ENCODE measurements at regions not wholly inside any gene's neighbourhood (a gene's known extent, or its start where the extent isn't known, plus 50 kb on each side); places are given as distances from the start of the nearest gene placed in this dataset.
"Not testable (repeated sequence)": the region's sequence is repeated elsewhere in the genome, so short reads cannot be mapped to it uniquely, and the experiment has no call there.

DNA sequence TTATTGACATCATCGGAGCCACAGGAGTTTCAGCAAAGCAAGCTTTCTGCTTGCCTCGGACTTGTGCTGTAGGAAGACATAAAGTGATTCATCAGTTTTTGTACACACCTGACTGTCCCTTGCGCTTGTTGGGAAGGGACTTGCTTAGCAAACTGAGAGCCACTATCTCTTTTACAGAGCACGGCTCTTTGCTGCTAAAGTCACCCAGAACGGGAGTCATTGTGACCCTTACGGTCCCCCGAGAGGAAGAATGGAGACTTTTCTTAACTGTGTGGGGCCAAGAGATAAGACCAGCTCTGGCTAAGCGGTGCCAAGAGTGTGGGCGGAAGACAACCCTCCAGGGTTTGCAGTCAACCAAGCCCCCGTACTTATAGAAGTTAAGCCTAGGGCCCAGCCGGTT is 89.6 kb upstream of the DEFB108B start:
- CTCF ChIA-PET; H3K9me3 Mint-ChIP-seq; H3K27ac Mint-ChIP-seq; DNase-seq; H3K4me1 Mint-ChIP-seq (ENCODE audit: low read depth); H3K4me3 Mint-ChIP-seq; H3K36me3 Mint-ChIP-seq (ENCODE audit: low read depth); intact Hi-C loops (cut with micrococcal nuclease): not testable (repeated sequence)
- peaks cover 12% of the 10 kb centered on the region for H3K27me3 Mint-ChIP-seq (ENCODE audit: low read depth)

DNA sequence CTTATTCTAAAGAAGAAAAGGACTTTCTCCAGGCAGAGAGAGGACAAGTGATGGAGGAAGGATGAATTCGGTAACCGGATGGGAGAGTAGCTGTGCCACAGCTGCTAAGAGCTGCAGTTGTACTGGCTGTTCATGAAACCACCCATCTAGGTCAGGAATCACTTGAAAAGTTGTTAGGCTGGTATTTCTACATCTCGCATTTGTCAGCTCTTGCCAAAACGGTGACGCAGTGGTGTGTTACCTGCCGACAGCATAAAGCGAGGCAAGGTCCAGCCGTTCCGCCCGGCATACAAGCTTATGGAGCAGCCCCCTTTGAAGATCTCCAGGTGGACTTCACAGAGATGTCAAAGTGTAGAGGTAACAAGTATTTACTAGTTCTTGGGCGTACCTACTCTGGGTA is 87.3 kb upstream of the DEFB108B start:
- H3K27me3 Mint-ChIP-seq (ENCODE audit: low read depth); CTCF ChIA-PET; H3K4me3 Mint-ChIP-seq; DNase-seq; H3K36me3 Mint-ChIP-seq (ENCODE audit: low read depth); H3K27ac Mint-ChIP-seq; intact Hi-C loops (cut with micrococcal nuclease); H3K9me3 Mint-ChIP-seq; H3K4me1 Mint-ChIP-seq (ENCODE audit: low read depth): not testable (repeated sequence)

DNA sequence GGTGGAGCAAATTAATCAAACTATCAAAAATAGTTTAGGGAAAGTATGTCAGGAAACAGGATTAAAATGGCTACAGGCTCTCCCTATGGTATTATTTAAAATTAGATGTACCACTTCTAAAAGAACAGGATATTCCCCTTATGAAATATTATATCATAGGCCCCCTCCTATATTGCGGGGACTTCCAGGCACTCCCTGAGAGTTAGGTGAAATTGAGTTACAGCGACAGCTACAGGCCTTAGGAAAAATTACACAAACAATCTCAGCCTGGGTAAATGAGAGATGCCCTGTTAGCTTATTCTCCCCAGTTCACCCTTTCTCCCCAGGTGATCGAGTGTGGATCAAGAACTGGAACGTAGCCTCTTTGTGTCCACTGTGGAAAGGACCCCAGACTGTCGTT is 86.7 kb upstream of the DEFB108B start:
- H3K4me1 Mint-ChIP-seq (ENCODE audit: low read depth); H3K36me3 Mint-ChIP-seq (ENCODE audit: low read depth); CTCF ChIA-PET; H3K4me3 Mint-ChIP-seq; intact Hi-C loops (cut with micrococcal nuclease); H3K27me3 Mint-ChIP-seq (ENCODE audit: low read depth); H3K27ac Mint-ChIP-seq; H3K9me3 Mint-ChIP-seq; DNase-seq: not testable (repeated sequence)

DNA sequence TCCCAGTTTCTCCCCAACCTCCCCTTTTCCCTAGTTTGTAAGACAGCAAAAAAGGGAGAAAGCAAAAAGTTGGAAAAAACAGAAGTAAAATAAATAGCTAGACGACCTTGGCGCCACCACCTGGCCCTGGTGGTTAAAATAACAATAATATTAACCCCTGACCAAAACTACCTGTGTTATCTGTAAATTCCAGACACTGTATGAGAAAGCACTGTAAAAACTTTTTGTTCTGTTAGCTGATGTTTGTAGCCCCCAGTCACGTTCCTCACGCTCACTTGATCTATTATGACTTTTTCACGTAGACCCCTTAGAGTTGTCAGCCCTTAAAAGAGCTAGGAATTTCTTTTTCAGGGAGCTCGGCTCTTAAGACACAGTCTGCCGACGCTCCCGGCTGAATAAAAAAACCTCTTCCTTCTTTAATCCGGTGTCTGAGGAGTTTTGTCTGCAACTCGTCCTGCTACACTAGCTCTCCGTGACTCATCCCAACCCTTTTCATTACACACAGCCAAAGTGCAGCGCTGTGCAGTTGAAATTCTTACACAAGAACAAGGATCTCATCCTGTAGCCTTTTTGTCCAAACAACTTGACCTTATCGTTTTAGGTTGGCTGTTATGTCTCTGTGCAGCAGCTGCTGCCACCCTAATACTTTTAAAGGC is 83.9 kb upstream of the DEFB108B start:
- peaks cover 11% of the 10 kb centered on the region for H3K27me3 Mint-ChIP-seq (ENCODE audit: low read depth)
- intact Hi-C loops (cut with micrococcal nuclease); H3K4me1 Mint-ChIP-seq (ENCODE audit: low read depth); H3K36me3 Mint-ChIP-seq (ENCODE audit: low read depth); DNase-seq; H3K4me3 Mint-ChIP-seq; H3K27ac Mint-ChIP-seq; H3K9me3 Mint-ChIP-seq: not testable (repeated sequence)
- CTCF ChIA-PET = interaction anchor here (0.6 kb wide), 1 partner anchor 49 kb away, joined by 3 read pairs; no protein-coding TSS in a partner anchor

DNA sequence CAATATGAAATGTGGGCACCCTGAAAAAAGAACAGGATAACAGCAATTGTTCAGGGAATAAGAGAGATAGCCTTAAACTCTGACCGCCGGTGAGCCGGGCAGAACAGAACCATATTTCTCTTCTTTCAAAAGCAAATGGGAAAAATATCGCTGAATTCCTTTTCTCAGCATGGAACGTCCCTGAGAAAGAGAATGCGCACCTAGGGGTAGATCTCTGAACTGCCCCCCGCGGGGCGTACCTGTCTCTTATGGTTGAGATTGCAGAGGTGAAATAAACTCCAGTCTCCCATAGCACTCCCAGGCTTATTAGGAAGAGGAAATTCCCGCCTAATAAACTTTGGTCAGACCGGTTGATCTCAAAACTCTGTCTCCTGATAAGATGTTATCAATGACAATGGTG is 82.1 kb upstream of the DEFB108B start:
- intact Hi-C loops (cut with micrococcal nuclease) = not testable (repeated sequence)

DNA sequence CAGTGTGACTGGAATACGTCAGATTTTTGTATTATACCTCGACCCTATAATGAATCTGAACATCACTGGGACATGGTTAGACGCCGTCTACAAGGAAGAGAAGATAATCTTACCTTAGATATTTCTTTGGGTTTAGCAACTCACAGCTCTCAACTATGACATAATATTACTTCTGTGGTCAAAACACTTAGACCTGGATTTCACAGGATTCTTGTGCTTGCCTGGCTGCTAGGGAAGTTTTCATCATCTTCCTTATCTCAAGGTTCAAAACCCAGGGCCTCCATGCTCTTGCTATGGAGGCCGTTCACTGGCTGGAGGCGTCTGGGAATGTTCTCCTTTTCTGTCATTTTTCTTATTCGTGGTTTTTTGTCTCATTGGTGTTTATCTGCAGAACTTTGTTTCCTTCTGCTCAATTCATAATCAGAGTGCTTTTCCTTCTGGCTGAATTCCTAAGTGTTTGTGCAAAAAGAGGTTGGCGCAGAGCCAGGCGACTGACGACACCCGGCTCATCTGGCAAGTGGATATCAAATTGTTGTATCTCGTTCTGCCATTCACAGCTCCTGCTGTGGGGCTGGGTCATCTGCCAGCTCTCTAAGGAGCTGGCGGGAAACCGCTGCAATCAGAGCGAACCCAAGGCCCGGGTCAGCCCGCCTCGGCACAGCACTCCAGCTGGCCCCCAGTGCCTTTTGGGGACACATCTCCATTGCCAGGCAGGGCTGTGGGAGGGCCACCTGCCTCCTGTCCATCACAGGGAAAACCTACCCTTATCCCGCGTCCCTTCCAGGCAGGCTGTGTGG is 68.1 kb upstream of the DEFB108B start:
- H3K27ac Mint-ChIP-seq; H3K27me3 Mint-ChIP-seq (ENCODE audit: low read depth); CTCF ChIA-PET; DNase-seq; H3K4me1 Mint-ChIP-seq (ENCODE audit: low read depth); H3K36me3 Mint-ChIP-seq (ENCODE audit: low read depth); H3K4me3 Mint-ChIP-seq; intact Hi-C loops (cut with micrococcal nuclease); H3K9me3 Mint-ChIP-seq: not testable (repeated sequence)

More for the DNA sequence above, 82.1 kb upstream of the DEFB108B start:
- H3K27me3 Mint-ChIP-seq (ENCODE audit: low read depth); H3K4me3 Mint-ChIP-seq; H3K9me3 Mint-ChIP-seq; H3K27ac Mint-ChIP-seq; H3K4me1 Mint-ChIP-seq (ENCODE audit: low read depth); CTCF ChIA-PET; H3K36me3 Mint-ChIP-seq (ENCODE audit: low read depth); DNase-seq: not testable (repeated sequence)

DNA sequence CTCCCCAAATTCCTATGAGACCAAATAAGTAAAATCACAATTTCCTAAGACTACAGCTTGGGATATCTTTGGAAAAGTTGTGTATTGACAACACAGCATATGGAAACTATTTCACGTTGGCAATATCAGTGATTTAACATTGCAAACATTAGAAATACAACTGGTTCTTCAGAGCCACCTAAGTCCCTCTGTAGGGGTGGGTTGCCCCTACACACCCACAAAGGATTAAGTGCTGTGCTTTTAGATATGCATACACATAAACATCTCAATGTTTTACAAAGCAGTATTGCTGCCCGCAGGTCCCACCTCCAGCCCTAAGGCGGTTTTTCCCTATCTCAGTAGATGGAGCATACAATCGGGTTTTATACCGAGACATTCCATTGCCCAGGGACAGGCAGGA is 66.0 kb upstream of the DEFB108B start:
- H3K27ac Mint-ChIP-seq; H3K27me3 Mint-ChIP-seq (ENCODE audit: low read depth); H3K4me3 Mint-ChIP-seq; H3K4me1 Mint-ChIP-seq (ENCODE audit: low read depth); DNase-seq; intact Hi-C loops (cut with micrococcal nuclease); H3K36me3 Mint-ChIP-seq (ENCODE audit: low read depth); H3K9me3 Mint-ChIP-seq: not testable (repeated sequence)
- CTCF ChIA-PET = interaction anchor here (0.6 kb wide), 1 partner anchor 1154 kb away, joined by 3 read pairs; no protein-coding TSS in a partner anchor

DNA sequence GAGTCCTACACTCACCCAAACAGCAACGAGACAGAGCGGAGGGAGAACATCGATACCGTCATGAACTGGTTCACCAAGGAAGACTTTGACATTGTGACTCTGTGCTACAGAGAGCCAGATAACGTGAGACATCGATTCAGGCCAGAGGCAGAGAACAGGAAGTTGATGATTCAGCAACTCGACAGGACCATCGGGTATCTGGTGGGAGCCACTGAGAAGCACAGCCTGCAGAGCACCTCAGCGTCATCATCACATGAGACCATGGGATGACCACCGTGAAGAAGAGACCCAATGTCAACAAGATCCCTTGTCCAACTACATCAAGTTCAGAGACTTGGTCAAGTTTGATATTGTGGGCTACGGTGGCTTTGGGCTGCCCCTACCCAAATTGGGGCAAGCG is 60.8 kb upstream of the DEFB108B start:
- H3K36me3 Mint-ChIP-seq (ENCODE audit: low read depth); H3K4me1 Mint-ChIP-seq (ENCODE audit: low read depth); H3K4me3 Mint-ChIP-seq; intact Hi-C loops (cut with micrococcal nuclease); DNase-seq; H3K27ac Mint-ChIP-seq; H3K9me3 Mint-ChIP-seq; CTCF ChIA-PET; H3K27me3 Mint-ChIP-seq (ENCODE audit: low read depth): not testable (repeated sequence)

DNA sequence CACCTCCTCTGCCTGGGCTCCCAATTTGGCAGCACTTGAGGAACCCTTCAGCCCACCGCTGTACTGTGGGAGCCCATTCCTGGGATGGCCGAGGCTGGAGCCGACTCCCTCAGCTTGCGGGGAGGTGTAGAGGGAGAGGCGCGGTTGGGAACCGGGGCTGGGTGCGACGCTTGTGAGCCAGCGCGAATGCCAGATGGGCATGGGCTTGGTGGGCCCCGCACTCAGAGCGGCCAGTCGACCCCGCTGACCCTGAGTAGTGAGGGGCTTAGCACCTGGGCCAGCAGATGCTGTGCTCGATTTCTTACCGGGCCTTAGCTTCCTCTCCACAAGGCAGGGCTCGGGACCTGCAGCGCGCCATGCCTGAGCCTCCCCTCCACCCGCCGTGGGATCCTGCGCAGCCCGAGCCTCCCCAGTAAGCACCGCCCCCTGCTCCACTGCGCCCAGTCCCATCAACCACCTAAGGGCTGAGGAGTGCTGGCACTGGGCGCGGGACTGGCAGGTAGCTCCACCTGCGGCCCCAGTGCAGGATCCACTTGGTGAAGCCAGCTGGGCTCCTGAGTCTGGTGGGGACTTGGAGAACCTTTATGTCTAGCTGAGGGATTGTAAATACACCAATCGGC is 58.3 kb upstream of the DEFB108B start:
- no peak overlapping the region for H3K4me3 Mint-ChIP-seq
- no peaks in the 10 kb centered on the region for H3K27me3 Mint-ChIP-seq (ENCODE audit: low read depth)
- DNase-seq = no peak
- CTCF ChIA-PET = no interaction called here
- intact Hi-C loops (cut with micrococcal nuclease) = no loop called here
- no peaks in the 10 kb centered on the region for H3K36me3 Mint-ChIP-seq (ENCODE audit: low read depth)
- no peak overlapping the region for H3K27ac Mint-ChIP-seq
- H3K4me1 Mint-ChIP-seq (ENCODE audit: low read depth) = no peaks in the 10 kb centered on the region
- no peaks in the 10 kb centered on the region for H3K9me3 Mint-ChIP-seq

DNA sequence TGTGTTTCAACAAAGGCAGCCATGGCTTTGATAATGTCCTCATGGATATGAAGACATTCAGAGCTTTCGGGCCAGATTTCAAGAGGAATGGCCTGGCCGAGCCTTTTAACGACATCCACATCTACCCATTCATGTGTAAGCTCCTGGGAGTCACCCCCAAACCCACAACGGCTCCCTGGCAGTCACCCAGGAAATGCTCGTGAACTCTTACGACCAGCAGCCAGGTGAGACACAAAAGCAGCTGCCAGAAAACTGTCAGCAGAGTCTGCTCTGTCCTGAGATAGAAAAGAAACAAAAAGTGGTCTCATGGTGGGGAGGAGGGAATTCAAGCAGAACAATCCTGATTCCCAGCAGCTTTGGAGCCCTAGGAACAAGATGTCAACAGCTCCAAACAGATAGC is 52.9 kb upstream of the DEFB108B start:
- H3K4me3 Mint-ChIP-seq; H3K27ac Mint-ChIP-seq; DNase-seq; intact Hi-C loops (cut with micrococcal nuclease); H3K27me3 Mint-ChIP-seq (ENCODE audit: low read depth); H3K36me3 Mint-ChIP-seq (ENCODE audit: low read depth); CTCF ChIA-PET; H3K9me3 Mint-ChIP-seq; H3K4me1 Mint-ChIP-seq (ENCODE audit: low read depth): not testable (repeated sequence)

DNA sequence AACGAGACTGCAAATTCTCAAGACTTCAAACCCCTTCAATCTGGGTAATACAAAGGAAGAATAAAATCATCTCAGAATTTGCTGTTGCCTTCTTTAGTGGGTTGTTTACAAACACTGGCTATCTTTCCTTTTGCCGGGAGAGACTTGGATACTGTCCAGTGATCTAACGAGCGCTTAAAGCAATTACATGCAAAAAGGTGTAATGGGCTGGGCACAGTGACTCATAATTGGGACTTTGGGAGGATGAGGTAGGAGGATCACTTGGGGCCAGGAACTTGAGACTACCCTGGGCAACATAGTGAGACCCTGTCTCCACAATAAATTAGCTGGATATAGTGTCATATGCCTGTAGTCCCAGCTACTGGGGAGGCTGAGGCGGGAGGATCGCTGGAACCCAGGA is 52.2 kb upstream of the DEFB108B start:
- H3K27me3 Mint-ChIP-seq (ENCODE audit: low read depth); intact Hi-C loops (cut with micrococcal nuclease); H3K9me3 Mint-ChIP-seq; DNase-seq; CTCF ChIA-PET; H3K27ac Mint-ChIP-seq; H3K4me1 Mint-ChIP-seq (ENCODE audit: low read depth); H3K36me3 Mint-ChIP-seq (ENCODE audit: low read depth); H3K4me3 Mint-ChIP-seq: not testable (repeated sequence)

DNA sequence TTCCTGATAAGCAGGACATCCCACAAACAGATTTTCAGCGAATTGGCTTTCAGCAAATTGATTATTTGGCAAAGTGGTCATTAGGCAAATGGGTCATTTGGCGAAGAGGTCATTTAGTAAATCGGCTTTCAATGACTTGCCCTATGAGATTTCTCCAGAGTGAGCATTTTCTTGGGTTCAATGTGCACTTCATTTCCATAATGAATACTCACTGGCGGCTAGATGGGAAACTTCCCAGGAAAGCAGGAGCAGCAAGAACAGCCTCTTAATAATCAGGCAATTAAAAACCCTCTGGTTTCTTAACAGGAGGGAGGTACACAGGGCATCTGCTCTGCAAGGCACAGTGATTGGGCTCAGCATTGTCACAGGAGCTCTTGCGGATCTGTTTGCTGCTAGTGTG is 51.5 kb upstream of the DEFB108B start:
- H3K27me3 Mint-ChIP-seq (ENCODE audit: low read depth); H3K36me3 Mint-ChIP-seq (ENCODE audit: low read depth); H3K4me1 Mint-ChIP-seq (ENCODE audit: low read depth); DNase-seq; H3K27ac Mint-ChIP-seq; CTCF ChIA-PET; H3K4me3 Mint-ChIP-seq; intact Hi-C loops (cut with micrococcal nuclease); H3K9me3 Mint-ChIP-seq: not testable (repeated sequence)

Data from activated naive CD4-positive, alpha-beta T cell treated with anti-CD3 and anti-CD28 coated beads for 36 hours (primary cell).